ENCODE measurements at regions not wholly inside any gene's neighbourhood (a gene's known extent, or its start where the extent isn't known, plus 50 kb on each side); places are given as distances from the start of the nearest gene placed in this dataset.

- no peak for DNase-seq
Measured at GRCh38 chr6:8213995-8214394, 111.6 kb upstream of the EEF1E1 start.

GRCh38 chr6:8212720-8213434, 110.5 kb upstream of the EEF1E1 start:
- no peak for DNase-seq

DNA sequence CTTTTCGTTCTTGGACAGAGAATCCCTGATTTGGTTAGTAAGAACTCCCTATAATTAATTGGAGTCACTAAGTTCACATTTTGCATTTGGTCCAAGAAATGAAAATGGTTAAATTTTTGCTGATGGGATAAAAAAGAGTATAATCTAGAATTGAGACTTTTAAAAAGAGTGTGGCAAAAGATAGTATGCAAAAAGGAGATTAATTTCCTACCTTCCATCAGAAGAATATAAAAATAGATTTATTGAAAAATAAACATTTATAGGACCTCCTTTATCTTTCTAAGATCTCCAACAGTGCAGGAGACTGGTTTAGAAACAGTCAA, 105.5 kb upstream of the EEF1E1 start:
- DNase-seq = no peak

GRCh38 chr6:8207191-8207868, 105.0 kb upstream of the EEF1E1 start:
- DNase-seq = no peak

GRCh38 chr6:8203337-8203736, 101.0 kb upstream of the EEF1E1 start:
- DNase-seq = no peak

GRCh38 chr6:8201679-8202078, 99.3 kb upstream of the EEF1E1 start:
- no peak for DNase-seq

DNA sequence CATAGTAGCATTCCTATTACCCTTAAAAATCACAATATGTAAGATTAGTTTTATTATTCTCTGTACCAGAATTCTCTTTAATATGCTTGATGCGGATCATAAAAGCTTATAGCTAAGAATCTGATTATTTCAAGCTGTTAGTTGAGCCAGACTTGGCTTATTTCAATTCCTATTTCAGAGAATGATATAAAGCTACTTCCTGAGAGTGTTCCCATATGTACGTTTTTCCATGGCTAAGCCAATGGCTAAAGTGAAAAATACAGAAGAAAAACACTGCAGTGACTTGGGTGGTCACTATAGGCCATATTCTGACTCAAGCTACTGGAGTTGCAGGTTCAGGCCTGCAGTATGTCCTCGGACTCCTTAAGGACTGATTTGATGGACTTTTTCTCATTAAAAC, 97.9 kb upstream of the EEF1E1 start:
- no peak for DNase-seq

- no peak for DNase-seq
Measured at GRCh38 chr6:8195714-8196102, 93.4 kb upstream of the EEF1E1 start.

GRCh38 chr6:8195040-8195713, 92.8 kb upstream of the EEF1E1 start:
- DNase-seq = no peak

DNA sequence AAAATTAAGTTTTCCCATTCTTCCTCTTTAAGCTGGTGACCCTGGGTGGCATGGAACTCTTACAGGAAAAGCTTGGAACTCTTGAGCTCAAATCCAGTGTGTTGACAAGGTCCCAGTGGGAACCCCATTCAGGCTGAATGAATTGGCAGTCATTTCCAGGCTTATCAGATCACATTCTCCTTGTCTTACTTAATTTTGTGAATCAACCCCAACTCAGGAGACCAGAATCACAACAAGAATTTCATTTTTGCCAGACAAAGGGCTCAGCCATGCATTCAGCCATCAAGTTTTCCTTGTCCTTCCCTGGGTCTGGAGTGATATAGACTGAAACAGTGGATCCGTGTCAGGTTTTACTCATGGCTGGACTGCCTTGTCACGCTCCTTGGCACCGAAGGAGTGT, 92.1 kb upstream of the EEF1E1 start:
- no peak for DNase-seq

- DNase-seq = no peak
Measured at GRCh38 chr6:8193541-8193940, 91.2 kb upstream of the EEF1E1 start.

DNA sequence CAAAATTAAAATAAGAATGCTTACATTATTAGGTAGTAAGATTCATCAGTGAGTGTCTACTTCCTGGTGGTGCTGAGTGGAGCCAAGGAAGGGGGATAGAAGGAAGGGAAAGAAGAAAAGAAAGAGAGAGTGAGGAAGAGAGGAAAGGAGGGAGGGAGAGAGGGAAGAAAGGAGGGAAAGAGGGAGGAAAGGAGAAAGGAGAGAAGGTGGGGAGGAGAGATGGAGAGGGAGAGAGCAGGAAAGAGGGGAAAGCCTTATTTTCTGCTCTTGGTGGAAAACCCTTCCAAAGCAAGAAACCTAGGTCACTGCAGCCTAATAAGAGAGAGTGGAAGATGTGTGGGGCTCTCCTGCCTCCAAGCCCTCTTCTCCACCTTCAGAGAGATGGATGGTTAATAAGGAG, 90.2 kb upstream of the EEF1E1 start:
- no peak for DNase-seq

DNA sequence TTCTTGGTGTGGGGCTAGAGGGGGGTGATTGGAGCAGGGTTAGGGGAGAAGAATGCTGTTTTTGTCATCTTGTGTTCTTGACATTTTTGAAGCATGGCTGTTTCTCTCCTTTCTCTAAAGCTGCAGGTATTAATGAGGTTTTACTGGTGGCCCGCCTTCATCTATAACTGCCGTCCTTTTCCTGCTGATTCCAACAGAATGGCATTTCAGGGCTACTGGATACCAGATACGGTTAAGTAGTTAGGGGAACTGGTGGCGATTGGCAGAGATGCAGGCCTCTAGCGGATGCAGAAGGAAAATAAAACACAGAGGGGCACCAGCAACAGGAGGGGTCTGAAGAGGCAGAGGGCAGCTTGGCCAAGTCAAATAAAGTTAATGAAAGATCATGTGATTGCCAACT, 89.7 kb upstream of the EEF1E1 start:
- DNase-seq = no peak

DNA sequence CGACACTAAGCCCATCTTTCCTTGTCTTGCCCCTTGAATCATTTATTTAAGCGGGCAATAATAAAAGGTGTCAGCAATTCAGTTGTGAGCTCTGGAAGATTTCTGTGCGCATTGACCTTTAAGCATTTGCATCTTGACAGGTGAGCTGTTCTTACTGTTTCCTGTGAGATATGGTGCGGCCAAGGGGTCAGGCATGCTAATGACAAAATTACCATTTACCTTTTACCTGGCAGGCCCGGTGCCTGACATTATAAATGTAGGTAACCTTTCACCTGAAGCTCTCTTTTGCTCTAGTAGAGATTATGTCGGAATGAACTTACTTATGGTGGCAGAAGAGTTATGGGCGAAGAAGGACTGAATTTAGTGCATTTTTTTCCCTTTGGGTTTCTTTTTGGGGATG, 89.3 kb upstream of the EEF1E1 start:
- no peak for DNase-seq

DNA sequence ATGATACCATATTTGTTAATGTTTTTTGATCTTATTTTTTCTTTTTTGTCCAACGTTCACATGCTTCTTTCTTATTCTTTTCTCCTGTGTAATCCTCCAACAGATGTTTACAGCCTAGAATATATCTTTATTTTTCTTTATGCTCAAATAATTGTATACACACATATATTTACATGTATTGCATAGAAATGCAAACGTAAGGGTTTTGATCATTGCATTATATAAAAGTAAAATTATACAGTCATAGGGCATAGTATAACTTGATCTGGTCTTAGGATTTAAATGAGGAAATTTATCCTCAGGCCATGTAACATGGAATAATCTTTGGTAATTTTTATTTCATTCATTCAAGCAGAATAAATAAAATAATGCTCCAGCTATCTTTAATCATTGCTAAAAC, 84.9 kb upstream of the EEF1E1 start:
- DNase-seq = no peak

DNA sequence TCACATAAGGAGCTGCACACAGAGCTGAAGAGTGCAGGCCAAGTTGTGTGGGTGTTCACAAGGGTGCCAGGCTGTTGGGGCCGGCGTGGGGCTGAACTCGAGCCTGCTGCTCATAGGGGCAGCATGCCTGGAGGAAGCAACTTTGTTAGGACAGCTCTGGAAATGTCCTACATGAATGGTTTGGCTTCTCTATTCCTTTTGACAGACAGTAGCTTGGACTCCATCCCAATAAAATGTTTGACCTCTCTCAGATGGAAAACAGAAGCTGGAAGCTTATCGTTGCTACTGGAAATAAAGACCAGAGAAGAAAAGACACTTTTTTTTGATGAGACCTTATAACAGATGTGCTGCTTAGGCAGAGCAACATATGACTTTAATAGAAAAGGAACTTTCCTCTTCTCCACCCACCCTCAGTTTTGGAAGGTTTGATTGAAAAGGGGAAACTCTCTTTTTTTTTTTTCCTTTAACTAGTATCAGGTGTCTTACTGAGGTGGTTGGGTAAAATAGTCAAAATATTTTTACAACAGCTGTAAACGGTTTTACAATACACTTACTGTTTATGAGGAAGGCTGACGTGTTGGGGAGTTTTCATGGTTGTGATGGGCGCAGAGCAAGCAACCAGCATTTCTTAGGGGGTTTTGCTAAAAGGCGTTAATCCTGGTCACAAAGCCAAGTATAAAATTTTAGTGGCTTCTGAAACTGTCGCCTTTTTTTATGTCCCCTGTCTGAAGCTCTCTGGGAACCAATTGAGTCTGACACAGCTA, 80.7 kb upstream of the EEF1E1 start:
- no peak for DNase-seq

- DNase-seq = no peak
Measured at GRCh38 chr6:8181951-8182845, 79.8 kb upstream of the EEF1E1 start.

- DNase-seq = no peak
Measured at GRCh38 chr6:8181160-8181881, 79.0 kb upstream of the EEF1E1 start.

GRCh38 chr6:8180327-8181159, 78.2 kb upstream of the EEF1E1 start:
- DNase-seq = no peak

- DNase-seq = no peak
Measured at GRCh38 chr6:8177721-8178120, 75.4 kb upstream of the EEF1E1 start.

Data from NCI-H1694 (cell line).